Trophoblast cell (in vitro differentiated cells and primary cell): ENCODE measurements at regions not wholly inside any gene's neighbourhood (a gene's known extent, or its start where the extent isn't known, plus 50 kb on each side); places are given as distances from the start of the nearest gene placed in this dataset.
A peak's percentile ranks its signal among the peaks of the same experiment; 100 is the strongest.

Experiments
- DNase-seq, 2 donors: peaks; one replicate each; pipeline ENCODE4 v3.0.0-alpha.2; 2016
- H2AFZ ChIP-seq: 2 replicates; pipeline ENCODE4 v1.6.1; 2013; ENCODE audit warnings: low read length, moderate library complexity, mild to moderate bottlenecking; ENCODE audit not compliant: insufficient read depth, poor library complexity
- H2AK5ac ChIP-seq: 2 replicates; pipeline ENCODE4 v1.6.1; 2013; ENCODE audit warnings: mild to moderate bottlenecking, low read length
- H2BK120ac ChIP-seq: 2 replicates; pipeline ENCODE4 v1.6.1; 2013; ENCODE audit warnings: low read length, mild to moderate bottlenecking, moderate library complexity; ENCODE audit not compliant: insufficient read depth, poor library complexity
- H2BK12ac ChIP-seq: 2 replicates; pipeline ENCODE4 v1.6.1; 2013; ENCODE audit warnings: mild to moderate bottlenecking, low read length, moderate library complexity
- H2BK5ac ChIP-seq: 2 replicates; pipeline ENCODE4 v1.6.1; 2013; ENCODE audit warnings: low read length, low read depth, moderate library complexity, mild to moderate bottlenecking; ENCODE audit not compliant: poor library complexity
- H3K14ac ChIP-seq: 2 replicates; pipeline ENCODE4 v1.6.1; 2013; ENCODE audit warnings: mild to moderate bottlenecking, low read length
- H3K18ac ChIP-seq: 2 replicates; pipeline ENCODE4 v1.6.1; 2013; ENCODE audit warnings: mild to moderate bottlenecking, low read length
- H3K23ac ChIP-seq: 2 replicates; pipeline ENCODE4 v1.6.1; 2013; ENCODE audit warnings: low read length
- H3K27ac ChIP-seq: 2 replicates; pipeline ENCODE4 v1.5.1; 2013; ENCODE audit warnings: low read depth, mild to moderate bottlenecking, inconsistent platforms, low read length, moderate library complexity
- H3K27me3 ChIP-seq: 2 replicates; pipeline ENCODE4 v1.6.1; 2013; ENCODE audit warnings: inconsistent platforms, mild to moderate bottlenecking, low read length, moderate library complexity; ENCODE audit not compliant: insufficient read depth
- H3K36me3 ChIP-seq, 2 experiments: 1 replicate in 1 of 2; 2 replicates in 1 of 2; pipeline ENCODE4 v1.6.1; 2013; ENCODE audit warnings: low read length in 2 of 2, mild to moderate bottlenecking in 2 of 2, moderate library complexity in 1 of 2; ENCODE audit not compliant: insufficient read depth in 2 of 2, control insufficient read depth in 1 of 2
- H3K4ac ChIP-seq: 2 replicates; pipeline ENCODE4 v1.6.1; 2013; ENCODE audit warnings: low read depth, mild to moderate bottlenecking, low read length, moderate library complexity
- H3K4me1 ChIP-seq, 2 experiments: 1 replicate in 1 of 2; 2 replicates in 1 of 2; pipeline ENCODE4 v1.6.1; 2013; ENCODE audit warnings: low read length in 2 of 2, mild to moderate bottlenecking in 2 of 2, moderate library complexity in 1 of 2; ENCODE audit not compliant: insufficient read depth in 2 of 2, control insufficient read depth in 1 of 2
- H3K4me2 ChIP-seq: 2 replicates; pipeline ENCODE4 v1.6.1; 2013; ENCODE audit warnings: inconsistent platforms, mild to moderate bottlenecking, low read length, moderate library complexity
- H3K4me3 ChIP-seq: 2 replicates; pipeline ENCODE4 v1.5.1; 2013; ENCODE audit warnings: mild to moderate bottlenecking, low read depth, low read length, inconsistent platforms
- H3K79me1 ChIP-seq: one replicate; pipeline ENCODE4 v1.6.1; 2013; ENCODE audit warnings: low read length
- H3K79me2 ChIP-seq: 2 replicates; pipeline ENCODE4 v1.6.1; 2013; ENCODE audit warnings: low read length, mild to moderate bottlenecking; ENCODE audit not compliant: control insufficient read depth, insufficient read depth, poor library complexity
- H3K9ac ChIP-seq: 2 replicates; pipeline ENCODE4 v1.6.1; 2013; ENCODE audit warnings: mild to moderate bottlenecking, low read length
- H3K9me3 ChIP-seq: 2 replicates; pipeline ENCODE4 v1.6.1; 2013; ENCODE audit warnings: low read depth, mild to moderate bottlenecking, control low read depth, inconsistent platforms, low read length; ENCODE audit not compliant: insufficient read depth
- H4K12ac ChIP-seq: 2 replicates; pipeline ENCODE4 v1.6.1; 2013; ENCODE audit warnings: low read depth, mild to moderate bottlenecking, low read length, moderate library complexity
- H4K8ac ChIP-seq: 2 replicates; pipeline ENCODE4 v1.6.1; 2013; ENCODE audit warnings: low read depth, mild to moderate bottlenecking, low read length, moderate library complexity
- H4K91ac ChIP-seq: one replicate; pipeline ENCODE4 v1.6.1; 2013; ENCODE audit warnings: low read depth, mild to moderate bottlenecking, low read length, moderate library complexity
- WGBS: extraction: QIAGEN DNeasy Blood & Tissue Kit; methylation state at CpG from one replicate; pipeline ENCODE4 v1.1.7; 2013; ENCODE audit warnings: missing lambda C conversion rate; ENCODE audit not compliant: insufficient read length, insufficient coverage; ENCODE audit errors: extremely low coverage; 5-methylcytosine and 5-hydroxymethylcytosine counted together

- H3K4me2 ChIP-seq = no peak overlapping the region
- H3K18ac ChIP-seq = no peak overlapping the region
- no peak overlapping the region for H3K9ac ChIP-seq
These were observed 121.7 kb upstream of the RRP15 start for GRCh38 chr1:218163371-218163770.

DNA sequence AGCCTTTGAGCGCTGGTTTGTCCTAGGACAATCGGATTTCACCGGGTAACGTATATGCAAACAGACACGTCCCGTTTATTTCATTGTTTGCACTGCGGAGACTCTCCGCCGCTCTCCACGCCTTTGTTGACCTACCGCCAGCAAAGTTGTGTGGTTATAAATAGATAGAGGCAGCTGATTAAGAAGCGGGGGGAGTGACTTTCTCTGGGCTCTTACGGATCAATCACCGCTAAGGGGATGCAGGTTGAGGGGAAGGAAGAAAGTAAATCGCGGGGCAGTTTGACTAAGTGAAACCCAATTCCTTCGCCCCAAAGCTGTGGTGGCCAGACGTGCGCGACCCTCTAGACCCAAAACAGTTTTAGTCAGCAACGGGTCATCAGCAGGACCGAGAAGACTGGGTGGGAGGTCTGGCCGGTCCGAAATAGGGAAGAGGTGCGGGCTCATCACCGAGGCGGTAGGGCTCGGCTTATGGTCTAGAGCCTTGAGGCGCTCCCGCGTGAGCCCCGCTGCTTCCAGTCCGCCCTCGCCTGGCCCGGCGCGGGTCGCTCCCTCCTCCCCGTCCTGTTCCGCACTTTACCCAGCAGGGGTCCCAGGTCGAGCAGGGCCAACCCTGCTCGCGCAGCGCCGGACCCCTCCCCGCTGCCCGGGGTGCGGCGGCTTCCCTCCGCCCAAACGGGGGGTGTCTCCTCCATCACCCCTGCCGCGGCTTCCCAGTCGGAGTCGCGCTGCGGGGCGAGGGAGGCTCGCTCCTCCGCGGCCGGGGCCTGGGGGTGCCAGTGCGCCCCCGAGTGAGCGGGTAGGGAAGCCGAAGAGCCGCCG, 120.8 kb upstream of the RRP15 start:
- Histone ChIP-seq H2BK5ac (no peak overlapping the region), H3K4me1 (peaks cover 5 to 11% of the 10 kb centered on the region in 2 experiments), H2AK5ac (no peak overlapping the region), H3K27me3 (peaks cover 26% of the 10 kb centered on the region), H3K79me1 (no peaks in the 10 kb centered on the region), H4K91ac (no peak overlapping the region), H3K23ac (no peak overlapping the region), H4K12ac (no peak overlapping the region), H3K79me2 (no peaks in the 10 kb centered on the region), H3K9ac (no peak overlapping the region), H3K18ac (no peak overlapping the region), H3K27ac (no peak overlapping the region), H3K4me2 (peak overlapping the region; percentile 99), H2BK120ac (no peak overlapping the region), H3K9me3 (peaks cover 1% of the 10 kb centered on the region), H3K4ac (no peak overlapping the region), H3K36me3 (no peaks in the 10 kb centered on the region), H2BK12ac (no peak overlapping the region), H2AFZ (no peak overlapping the region), H3K4me3 (peak overlapping the region; percentile 64), H4K8ac (no peak overlapping the region), H3K14ac (no peak overlapping the region)
- WGBS = no CpG with 5 or more reads among the region's 68 CpGs
- DNase-seq = peak in 1 of 2 donors; percentile 3

More at GRCh38 chr1:218163371-218163770, 121.7 kb upstream of the RRP15 start:
- H4K12ac ChIP-seq = no peak overlapping the region
- no peak overlapping the region for H3K27ac ChIP-seq
- no peak overlapping the region for H3K14ac ChIP-seq
- H3K79me1 ChIP-seq = no peaks in the 10 kb centered on the region
- H3K27me3 ChIP-seq = peaks cover 26% of the 10 kb centered on the region
- no peak for DNase-seq
- H2BK120ac ChIP-seq = no peak overlapping the region
- no peak overlapping the region for H2BK5ac ChIP-seq
- H3K4ac ChIP-seq = no peak overlapping the region
- no peak overlapping the region for H2AFZ ChIP-seq
- no peak overlapping the region for H4K91ac ChIP-seq
- no peak overlapping the region for H3K23ac ChIP-seq
- no CpG with 5 or more reads among the region's 7 CpGs for WGBS
- peaks cover 5 to 11% of the 10 kb centered on the region in 2 experiments for H3K4me1 ChIP-seq
- no peaks in the 10 kb centered on the region for H3K79me2 ChIP-seq
- no peak overlapping the region for H4K8ac ChIP-seq
- no peak overlapping the region for H3K4me3 ChIP-seq
- peaks cover 1% of the 10 kb centered on the region for H3K9me3 ChIP-seq
- no peak overlapping the region for H2BK12ac ChIP-seq
- no peak overlapping the region for H2AK5ac ChIP-seq
- no peaks in the 10 kb centered on the region for H3K36me3 ChIP-seq

DNA sequence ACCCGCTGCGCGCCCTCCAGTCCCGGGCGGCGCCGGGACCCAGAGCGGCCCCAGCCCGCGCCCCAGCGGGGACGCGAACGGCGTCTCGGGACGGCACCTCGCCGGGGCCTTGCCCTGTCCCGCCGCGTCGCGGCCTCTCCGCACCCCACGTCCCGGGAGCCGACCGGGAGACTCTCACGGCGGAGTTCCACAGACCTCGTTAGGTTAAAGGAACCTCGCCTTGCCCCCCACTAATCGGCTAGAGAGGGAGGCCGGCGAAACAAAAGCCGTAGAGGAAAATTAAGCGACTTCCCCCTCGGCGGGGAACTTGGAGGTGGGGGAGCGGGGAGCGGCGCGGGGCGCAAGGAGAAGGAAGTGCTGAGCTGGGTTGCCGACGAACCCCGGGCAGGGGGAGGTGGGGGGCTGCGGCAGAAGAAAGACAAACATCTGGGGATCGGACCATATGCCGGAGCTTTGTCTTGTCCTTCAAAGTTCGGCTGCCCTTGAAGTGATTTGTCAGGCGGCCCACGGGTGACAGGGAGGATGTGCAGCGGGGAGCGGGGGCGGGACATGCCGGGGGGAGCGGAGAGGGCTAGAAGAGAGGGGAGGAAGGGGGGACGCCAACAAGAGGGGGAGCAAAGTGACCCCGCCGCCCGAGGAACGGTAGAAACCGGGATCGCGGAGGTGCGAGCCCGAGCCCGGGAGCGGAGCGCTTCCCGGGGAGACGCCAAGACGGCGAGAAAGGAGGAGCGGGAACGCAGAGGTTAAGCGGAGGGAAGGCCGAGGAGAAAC, 120.0 kb upstream of the RRP15 start:
- Histone ChIP-seq H3K9me3 (peaks cover 1% of the 10 kb centered on the region), H4K8ac (no peak overlapping the region), H2BK120ac (no peak overlapping the region), H2BK12ac (no peak overlapping the region), H3K79me2 (no peaks in the 10 kb centered on the region), H3K23ac (no peak overlapping the region), H4K91ac (no peak overlapping the region), H4K12ac (no peak overlapping the region), H3K14ac (no peak overlapping the region), H2AK5ac (no peak overlapping the region), H3K4me2 (peak overlapping the region; percentile 99), H3K27me3 (peaks cover 26% of the 10 kb centered on the region), H2BK5ac (no peak overlapping the region), H3K27ac (no peak overlapping the region), H2AFZ (peak overlapping the region; percentile 76), H3K79me1 (no peaks in the 10 kb centered on the region), H3K4ac (no peak overlapping the region), H3K9ac (peak overlapping the region; percentile 56), H3K36me3 (no peaks in the 10 kb centered on the region), H3K4me1 (peaks cover 5 to 11% of the 10 kb centered on the region in 2 experiments), H3K18ac (no peak overlapping the region), H3K4me3 (peak overlapping the region; percentile 64)
- DNase-seq = no peak
- no CpG with 5 or more reads among the region's 80 CpGs for WGBS

- Histone ChIP-seq H2BK5ac (no peak overlapping the region), H4K8ac (no peak overlapping the region), H3K27me3 (peaks cover 26% of the 10 kb centered on the region), H3K9me3 (peaks cover 1% of the 10 kb centered on the region), H3K14ac (no peak overlapping the region), H3K23ac (no peak overlapping the region), H3K79me2 (no peaks in the 10 kb centered on the region), H2BK120ac (no peak overlapping the region), H3K4me2 (peak overlapping the region; percentile 99), H3K36me3 (no peaks in the 10 kb centered on the region), H4K91ac (no peak overlapping the region), H2AK5ac (no peak overlapping the region), H3K4ac (no peak overlapping the region), H2AFZ (peak overlapping the region; percentile 76), H2BK12ac (no peak overlapping the region), H3K18ac (no peak overlapping the region), H3K4me3 (no peak overlapping the region), H3K4me1 (peaks cover 5 to 11% of the 10 kb centered on the region in 2 experiments), H4K12ac (no peak overlapping the region), H3K27ac (no peak overlapping the region), H3K9ac (no peak overlapping the region), H3K79me1 (no peaks in the 10 kb centered on the region)
- no peak for DNase-seq
- WGBS = no CpG with 5 or more reads among the region's 10 CpGs
These were observed 119.4 kb upstream of the RRP15 start for GRCh38 chr1:218165701-218166114.
